ENCODE measurements at regions not wholly inside any gene's neighbourhood (a gene's known extent, or its start where the extent isn't known, plus 50 kb on each side); places are given as distances from the start of the nearest gene placed in this dataset.

DNA sequence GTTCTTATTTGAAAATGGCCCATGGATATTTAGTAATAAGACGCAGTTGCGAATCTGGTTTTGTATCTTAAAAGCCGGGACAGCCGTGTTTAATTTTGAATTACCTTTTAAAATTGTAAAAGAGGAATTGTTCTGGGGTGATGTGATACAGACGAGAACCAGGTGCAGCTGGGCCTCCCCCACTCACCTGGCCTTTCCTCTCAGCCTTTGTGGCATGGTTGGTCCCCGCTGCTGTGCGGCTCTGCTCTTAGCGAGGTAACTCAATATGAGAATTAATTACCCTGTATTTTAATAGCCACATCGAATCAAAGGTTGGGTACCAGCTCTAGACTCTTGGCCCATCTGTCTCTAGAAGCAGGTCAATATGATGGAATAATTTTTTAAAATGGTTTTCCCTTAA lies 56.5 kb upstream of the DACT2 start:
- Mint-ChIP-seq H3K4me3 (ENCODE audit: unreplicated experiment) (no peak overlapping the region), H3K27me3 (ENCODE audit: insufficient read depth, unreplicated experiment) (no peaks in the 10 kb centered on the region), H3K9me3 (ENCODE audit: unreplicated experiment) (no peaks in the 10 kb centered on the region), H3K4me1 (ENCODE audit: low read depth, unreplicated experiment) (peaks cover 6% of the 10 kb centered on the region), H3K36me3 (ENCODE audit: insufficient read depth, unreplicated experiment) (peaks cover 8% of the 10 kb centered on the region), H3K27ac (ENCODE audit: unreplicated experiment) (no peak overlapping the region)
- BruUV-seq (replicated peaks), result no TSS peak
- ChIA-PET CTCF (no interaction called here), POLR2A (no interaction called here)
- intact Hi-C loops (cut with micrococcal nuclease; ENCODE audit: unreplicated experiment), result loop anchor here (10.0 kb wide), 1 partner anchor 169 kb away; no protein-coding TSS in a partner anchor
- no peak overlapping the region for H3K4me3 ChIP-seq (ENCODE audit: low read depth, low read length)
- TF ChIP-seq, protein P1, sequence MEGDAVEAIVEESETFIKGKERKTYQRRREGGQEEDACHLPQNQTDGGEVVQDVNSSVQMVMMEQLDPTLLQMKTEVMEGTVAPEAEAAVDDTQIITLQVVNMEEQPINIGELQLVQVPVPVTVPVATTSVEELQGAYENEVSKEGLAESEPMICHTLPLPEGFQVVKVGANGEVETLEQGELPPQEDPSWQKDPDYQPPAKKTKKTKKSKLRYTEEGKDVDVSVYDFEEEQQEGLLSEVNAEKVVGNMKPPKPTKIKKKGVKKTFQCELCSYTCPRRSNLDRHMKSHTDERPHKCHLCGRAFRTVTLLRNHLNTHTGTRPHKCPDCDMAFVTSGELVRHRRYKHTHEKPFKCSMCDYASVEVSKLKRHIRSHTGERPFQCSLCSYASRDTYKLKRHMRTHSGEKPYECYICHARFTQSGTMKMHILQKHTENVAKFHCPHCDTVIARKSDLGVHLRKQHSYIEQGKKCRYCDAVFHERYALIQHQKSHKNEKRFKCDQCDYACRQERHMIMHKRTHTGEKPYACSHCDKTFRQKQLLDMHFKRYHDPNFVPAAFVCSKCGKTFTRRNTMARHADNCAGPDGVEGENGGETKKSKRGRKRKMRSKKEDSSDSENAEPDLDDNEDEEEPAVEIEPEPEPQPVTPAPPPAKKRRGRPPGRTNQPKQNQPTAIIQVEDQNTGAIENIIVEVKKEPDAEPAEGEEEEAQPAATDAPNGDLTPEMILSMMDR (IDR thresholded peaks at IDR 0.05; ENCODE audit: insufficient read depth in 1 of 2, low read depth in 1 of 2, low read length in 1 of 2, severe bottlenecking in 1 of 2, unreplicated experiment in 1 of 2), result no peak
- peaks cover 6% of the 10 kb centered on the region; the same call in 1 of the 2 replicates for H3K9me3 ChIP-seq
- no peak for DNase-seq
- H3K27me3 ChIP-seq (replicated peaks; ENCODE audit: control insufficient read depth, insufficient read depth, low read length), result no peaks in the 10 kb centered on the region
- H3K4me1 ChIP-seq, result peaks cover 17% of the 10 kb centered on the region
- no peaks in the 10 kb centered on the region for H3K36me3 ChIP-seq (ENCODE audit: control insufficient read depth, insufficient read depth, low read length)

DNA sequence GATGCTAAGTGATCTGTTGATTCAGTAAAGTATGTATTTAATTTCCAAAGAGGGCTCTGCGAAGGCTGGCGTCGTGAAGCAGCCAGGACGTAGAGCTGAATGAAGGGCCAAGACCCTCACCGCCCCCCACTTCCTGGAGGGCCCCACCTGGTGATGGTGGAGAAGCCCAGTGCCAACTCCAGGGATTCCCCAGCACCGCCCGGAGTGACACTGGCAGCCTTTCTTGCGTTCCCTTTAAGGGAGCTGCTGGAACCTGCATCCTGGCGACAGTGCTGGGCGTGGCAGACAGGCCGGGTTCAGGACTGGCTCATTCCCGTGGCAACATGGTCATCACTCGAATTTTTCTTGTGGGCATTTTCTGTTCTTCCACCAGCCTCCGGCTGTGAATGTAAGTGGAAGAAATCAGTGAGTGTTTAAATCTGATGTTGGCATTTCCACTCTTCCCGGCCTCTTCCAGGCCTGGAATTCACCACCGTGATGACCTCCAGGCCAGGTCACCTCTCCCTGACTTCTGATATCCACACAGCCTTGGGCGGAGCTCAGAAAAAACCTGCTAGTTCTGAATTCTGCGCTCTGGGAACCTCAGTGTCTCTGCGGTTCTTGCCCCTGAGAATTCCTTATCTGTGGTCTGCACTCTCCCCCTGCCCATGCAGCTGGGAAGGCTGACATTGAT lies 57.4 kb upstream of the DACT2 start:
- intact Hi-C loops (cut with micrococcal nuclease; ENCODE audit: unreplicated experiment), result loop anchor here (10.0 kb wide), 1 partner anchor 168 kb away; no protein-coding TSS in a partner anchor
- peaks cover 6% of the 10 kb centered on the region for H3K4me1 Mint-ChIP-seq (ENCODE audit: low read depth, unreplicated experiment)
- CTCF ChIA-PET, result no interaction called here
- no peak overlapping the region for H3K4me3 ChIP-seq (ENCODE audit: low read depth, low read length)
- H3K36me3 Mint-ChIP-seq (ENCODE audit: insufficient read depth, unreplicated experiment), result peaks cover 9% of the 10 kb centered on the region
- no peaks in the 10 kb centered on the region for H3K9me3 Mint-ChIP-seq (ENCODE audit: unreplicated experiment)
- TF ChIP-seq, protein P1 (IDR thresholded peaks at IDR 0.05; ENCODE audit: insufficient read depth in 1 of 2, low read depth in 1 of 2, low read length in 1 of 2, severe bottlenecking in 1 of 2, unreplicated experiment in 1 of 2), result no peak
- H3K36me3 ChIP-seq (ENCODE audit: control insufficient read depth, insufficient read depth, low read length), result no peaks in the 10 kb centered on the region
- H3K27me3 ChIP-seq (replicated peaks; ENCODE audit: control insufficient read depth, insufficient read depth, low read length), result no peaks in the 10 kb centered on the region
- POLR2A ChIA-PET, result no interaction called here
- no peaks in the 10 kb centered on the region for H3K27me3 Mint-ChIP-seq (ENCODE audit: insufficient read depth, unreplicated experiment)
- no TSS peak for BruUV-seq (replicated peaks)
- peaks cover 7% of the 10 kb centered on the region; the same call in 1 of the 2 replicates for H3K9me3 ChIP-seq
- DNase-seq, result no peak
- no peak overlapping the region for H3K27ac Mint-ChIP-seq (ENCODE audit: unreplicated experiment)
- no peak overlapping the region for H3K4me3 Mint-ChIP-seq (ENCODE audit: unreplicated experiment)
- peaks cover 15% of the 10 kb centered on the region for H3K4me1 ChIP-seq

DNA sequence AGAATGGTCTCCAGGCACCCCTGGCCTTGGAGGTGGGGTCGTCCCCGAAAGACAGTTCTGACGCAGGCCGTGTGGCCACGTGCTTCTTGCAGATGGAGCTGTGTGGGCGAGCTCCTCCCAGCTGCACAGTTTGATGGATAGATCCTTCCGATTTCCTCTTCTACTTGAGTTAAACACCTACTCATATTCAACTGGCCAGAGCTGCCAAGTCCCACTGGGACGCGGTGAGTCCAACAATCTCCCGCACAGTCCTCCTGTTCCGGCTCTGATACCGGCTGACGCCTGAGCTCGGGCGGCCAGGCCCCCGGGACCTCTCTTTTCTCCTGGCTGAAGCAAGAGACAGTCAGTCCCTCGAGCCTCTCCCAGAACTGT lies 57.9 kb upstream of the DACT2 start:
- Histone ChIP-seq H3K36me3 (ENCODE audit: control insufficient read depth, insufficient read depth, low read length) (no peaks in the 10 kb centered on the region), H3K9me3 (peaks cover 7% of the 10 kb centered on the region), H3K27me3 (replicated peaks; ENCODE audit: control insufficient read depth, insufficient read depth, low read length) (no peaks in the 10 kb centered on the region), H3K4me3 (ENCODE audit: low read depth, low read length) (no peak overlapping the region), H3K4me1 (peaks cover 9% of the 10 kb centered on the region)
- peaks cover 9% of the 10 kb centered on the region for H3K36me3 Mint-ChIP-seq (ENCODE audit: insufficient read depth, unreplicated experiment)
- no peaks in the 10 kb centered on the region for H3K9me3 Mint-ChIP-seq (ENCODE audit: unreplicated experiment)
- H3K27me3 Mint-ChIP-seq (ENCODE audit: insufficient read depth, unreplicated experiment), result no peaks in the 10 kb centered on the region
- H3K4me3 Mint-ChIP-seq (ENCODE audit: unreplicated experiment), result no peak overlapping the region
- no TSS peak for BruUV-seq (replicated peaks)
- peaks cover 6% of the 10 kb centered on the region for H3K4me1 Mint-ChIP-seq (ENCODE audit: low read depth, unreplicated experiment)
- intact Hi-C loops (cut with micrococcal nuclease; ENCODE audit: unreplicated experiment), result loop anchor here (10.0 kb wide), 1 partner anchor 167 kb away; no protein-coding TSS in a partner anchor
- TF ChIP-seq, protein P1 (IDR thresholded peaks at IDR 0.05; ENCODE audit: insufficient read depth in 1 of 2, low read depth in 1 of 2, low read length in 1 of 2, severe bottlenecking in 1 of 2, unreplicated experiment in 1 of 2), result no peak
- ChIA-PET CTCF (no interaction called here), POLR2A (no interaction called here)
- DNase-seq, result no peak
- no peak overlapping the region for H3K27ac Mint-ChIP-seq (ENCODE audit: unreplicated experiment)

All from Caco-2 (cell line).